HUES48 (cell line): ENCODE measurements at regions not wholly inside any gene's neighbourhood (a gene's known extent, or its start where the extent isn't known, plus 50 kb on each side); places are given as distances from the start of the nearest gene placed in this dataset.

ENCODE experiments used
- H3K27ac ChIP-seq: one replicate; pipeline ENCODE4 v1.7.0; 2013; ENCODE audit warnings: low read depth, low read length, inconsistent platforms
- H3K27me3 ChIP-seq: 2 replicates; pipeline ENCODE4 v1.6.1; 2013; ENCODE audit warnings: mild to moderate bottlenecking, low read length; ENCODE audit not compliant: control insufficient read depth, insufficient read depth
- H3K36me3 ChIP-seq: 2 replicates; pipeline ENCODE4 v1.6.1; 2013; ENCODE audit warnings: low read length; ENCODE audit not compliant: control insufficient read depth, insufficient read depth
- H3K4me1 ChIP-seq: 2 replicates; pipeline ENCODE4 v1.6.1; 2013; ENCODE audit warnings: mild to moderate bottlenecking, low read length; ENCODE audit not compliant: control insufficient read depth, insufficient read depth
- H3K4me3 ChIP-seq: 2 replicates; pipeline ENCODE4 v1.5.1; 2013; ENCODE audit warnings: mild to moderate bottlenecking, low read depth, low read length
- H3K9ac ChIP-seq: 2 replicates; pipeline ENCODE4 v1.6.1; 2013; ENCODE audit warnings: mild to moderate bottlenecking, low read depth, low read length, moderate library complexity
- H3K9me3 ChIP-seq: 2 replicates; pipeline ENCODE4 v1.6.1; 2013; ENCODE audit warnings: low read length; ENCODE audit not compliant: control insufficient read depth, insufficient read depth

- Histone ChIP-seq H3K4me1 (no peaks in the 10 kb centered on the region), H3K27me3 (no peaks in the 10 kb centered on the region), H3K9ac (no peak overlapping the region), H3K36me3 (no peaks in the 10 kb centered on the region), H3K4me3 (no peak overlapping the region), H3K9me3 (no peaks in the 10 kb centered on the region), H3K27ac (no peak overlapping the region)
Observed at GRCh38 chr1:8109216-8109615, 83.1 kb upstream of the ERRFI1 start.

DNA sequence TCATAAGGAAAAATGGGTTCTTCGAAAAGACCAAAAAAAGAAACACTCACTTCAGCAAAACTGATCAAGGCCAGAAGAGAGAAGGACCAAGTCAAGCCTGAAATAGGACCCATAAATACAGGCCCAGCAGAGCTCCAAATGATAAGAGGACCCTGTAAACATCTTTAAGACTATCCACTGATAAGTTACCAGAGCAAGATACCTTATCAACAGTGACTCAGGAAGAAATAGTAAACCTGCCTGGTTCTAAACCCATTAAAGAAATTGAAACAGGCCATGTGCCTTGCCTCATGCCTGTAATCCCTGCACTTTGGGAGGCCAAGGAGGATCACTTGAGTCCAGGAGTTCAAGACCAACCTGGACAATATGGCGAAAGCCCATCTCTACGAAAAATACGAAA, 81.8 kb upstream of the ERRFI1 start:
- H3K27ac ChIP-seq = no peak overlapping the region
- no peaks in the 10 kb centered on the region for H3K4me1 ChIP-seq
- no peak overlapping the region for H3K4me3 ChIP-seq
- H3K9ac ChIP-seq = no peak overlapping the region
- H3K27me3 ChIP-seq = no peaks in the 10 kb centered on the region
- no peaks in the 10 kb centered on the region for H3K9me3 ChIP-seq
- H3K36me3 ChIP-seq = no peaks in the 10 kb centered on the region

DNA sequence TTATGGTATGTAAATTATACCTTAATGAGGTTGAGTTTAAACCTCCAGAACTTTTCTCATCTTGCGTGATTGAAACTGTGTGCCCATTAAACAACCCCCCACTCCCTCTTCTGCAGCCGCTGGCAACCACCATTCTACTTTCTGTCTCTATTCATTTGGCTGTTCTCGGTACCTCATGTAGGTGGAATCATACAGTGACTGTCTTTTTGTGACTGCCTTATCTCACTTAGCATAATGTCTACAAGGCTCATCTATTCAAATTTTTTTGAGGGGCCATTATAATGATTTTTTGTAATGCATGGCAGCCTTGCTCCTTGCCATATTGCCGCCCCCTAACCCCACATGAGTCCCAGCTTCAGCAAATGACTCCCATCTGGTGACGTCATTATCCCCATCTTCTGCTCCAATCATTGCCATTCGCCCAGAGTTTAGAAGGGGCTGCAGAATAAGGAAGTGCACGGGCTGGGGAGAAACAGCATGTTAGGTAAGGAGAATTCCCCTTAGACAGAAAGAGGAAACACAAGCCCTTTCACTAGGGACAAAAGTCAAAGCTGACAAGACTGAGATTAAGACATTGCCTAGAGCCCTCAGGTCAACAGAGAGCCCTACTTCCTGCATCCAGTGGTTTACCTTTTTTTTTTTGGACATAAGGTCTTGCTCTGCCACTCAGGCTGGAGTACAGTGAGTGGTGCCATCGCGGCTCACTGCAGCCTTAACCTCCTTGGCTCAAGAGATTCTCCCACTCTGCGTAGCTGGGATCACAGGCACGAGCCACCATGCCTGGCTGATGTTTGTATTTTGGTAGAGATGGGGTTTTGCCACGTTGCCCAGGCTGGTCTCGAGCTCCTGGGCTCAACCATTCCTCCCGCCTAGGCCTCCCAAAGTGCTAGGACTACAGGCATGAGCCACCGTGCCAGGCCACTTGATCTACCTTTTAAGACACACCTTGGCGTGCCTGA, 78.4 kb upstream of the ERRFI1 start:
- Histone ChIP-seq H3K4me1 (no peaks in the 10 kb centered on the region), H3K9me3 (no peaks in the 10 kb centered on the region), H3K27ac (no peak overlapping the region), H3K27me3 (no peaks in the 10 kb centered on the region), H3K36me3 (no peaks in the 10 kb centered on the region), H3K4me3 (no peak overlapping the region), H3K9ac (no peak overlapping the region)

DNA sequence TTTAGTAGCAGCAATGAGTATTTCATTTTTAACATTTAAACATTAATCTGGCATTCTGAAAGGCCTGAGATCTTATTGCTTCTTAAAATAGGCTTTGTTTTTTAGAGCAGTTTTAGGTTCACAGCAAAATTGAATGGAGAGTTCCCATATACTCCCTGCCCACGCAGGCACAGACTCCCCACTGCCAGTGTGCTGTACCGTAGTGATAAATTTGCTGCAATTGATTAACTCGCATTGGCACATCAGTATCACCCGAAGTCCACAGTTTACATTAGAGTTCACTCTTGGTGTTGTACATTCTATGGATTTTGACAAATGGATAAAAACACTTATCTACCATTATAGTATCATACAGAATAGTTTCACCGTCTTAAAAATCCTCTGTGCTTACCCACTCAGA, 71.8 kb upstream of the ERRFI1 start:
- Histone ChIP-seq H3K9ac (no peak overlapping the region), H3K27me3 (no peaks in the 10 kb centered on the region), H3K4me3 (no peak overlapping the region), H3K36me3 (no peaks in the 10 kb centered on the region), H3K27ac (no peak overlapping the region), H3K9me3 (no peaks in the 10 kb centered on the region), H3K4me1 (peaks cover 9% of the 10 kb centered on the region; the same call in 1 of the 2 replicates)

- H3K27ac ChIP-seq = peak overlapping the region; percentile 50
- peaks cover 9% of the 10 kb centered on the region; the same call in 1 of the 2 replicates for H3K4me1 ChIP-seq
- no peaks in the 10 kb centered on the region for H3K9me3 ChIP-seq
- no peak overlapping the region for H3K9ac ChIP-seq
- H3K36me3 ChIP-seq = no peaks in the 10 kb centered on the region
- H3K27me3 ChIP-seq = no peaks in the 10 kb centered on the region
- H3K4me3 ChIP-seq = no peak overlapping the region
Observed at GRCh38 chr1:8097077-8097799, 71.1 kb upstream of the ERRFI1 start.

GRCh38 chr1:8096105-8097011, 70.2 kb upstream of the ERRFI1 start:
- no peak overlapping the region for H3K4me3 ChIP-seq
- H3K36me3 ChIP-seq = no peaks in the 10 kb centered on the region
- peaks cover 9% of the 10 kb centered on the region; the same call in 1 of the 2 replicates for H3K4me1 ChIP-seq
- no peaks in the 10 kb centered on the region for H3K9me3 ChIP-seq
- no peak overlapping the region for H3K9ac ChIP-seq
- peak overlapping the region; percentile 50 for H3K27ac ChIP-seq
- no peaks in the 10 kb centered on the region for H3K27me3 ChIP-seq

GRCh38 chr1:8095584-8095983, 69.5 kb upstream of the ERRFI1 start:
- Histone ChIP-seq H3K27me3 (no peaks in the 10 kb centered on the region), H3K9me3 (no peaks in the 10 kb centered on the region), H3K4me1 (peaks cover 9% of the 10 kb centered on the region; the same call in 1 of the 2 replicates), H3K4me3 (no peak overlapping the region), H3K9ac (no peak overlapping the region), H3K36me3 (no peaks in the 10 kb centered on the region), H3K27ac (peak overlapping the region; percentile 57)

GRCh38 chr1:8094481-8095241, 68.6 kb upstream of the ERRFI1 start:
- Histone ChIP-seq H3K36me3 (no peaks in the 10 kb centered on the region), H3K9ac (no peak overlapping the region), H3K9me3 (no peaks in the 10 kb centered on the region), H3K4me3 (no peak overlapping the region), H3K4me1 (peaks cover 9% of the 10 kb centered on the region; the same call in 1 of the 2 replicates), H3K27me3 (no peaks in the 10 kb centered on the region), H3K27ac (peak overlapping the region; percentile 57)

- Histone ChIP-seq H3K36me3 (no peaks in the 10 kb centered on the region), H3K27ac (no peak overlapping the region), H3K9me3 (no peaks in the 10 kb centered on the region), H3K27me3 (no peaks in the 10 kb centered on the region), H3K4me1 (peaks cover 9% of the 10 kb centered on the region; the same call in 1 of the 2 replicates), H3K9ac (no peak overlapping the region), H3K4me3 (no peak overlapping the region)
Observed at GRCh38 chr1:8093221-8093980, 67.3 kb upstream of the ERRFI1 start.
